Kidney epithelial cell (primary cell): ENCODE measurements at regions not wholly inside any gene's neighbourhood (a gene's known extent, or its start where the extent isn't known, plus 50 kb on each side); places are given as distances from the start of the nearest gene placed in this dataset.

Source experiments
- DNase-seq: peaks from one replicate; pipeline ENCODE4 v3.0.0-alpha.2; 2010; ENCODE audit warnings: low read depth
- H3K27me3 ChIP-seq: 2 replicates; pipeline ENCODE4 v1.6.0; 2011; ENCODE audit warnings: low read length; ENCODE audit not compliant: control insufficient read depth, insufficient read depth
- H3K36me3 ChIP-seq: 2 replicates; pipeline ENCODE4 v1.5.1; 2011; ENCODE audit warnings: low read length; ENCODE audit not compliant: control insufficient read depth, insufficient read depth
- H3K4me3 ChIP-seq: 2 replicates; pipeline ENCODE4 v1.5.1; 2011; ENCODE audit warnings: low read depth, mild to moderate bottlenecking, control low read depth, low read length
- CTCF ChIP-seq: IDR thresholded peaks from 2 replicates; pipeline ENCODE4 v1.5.1; 2011; ENCODE audit warnings: mild to moderate bottlenecking, moderate library complexity, low read length, control low read depth, inconsistent platforms; ENCODE audit not compliant: insufficient read depth, poor library complexity, severe bottlenecking

GRCh38 chr6:6906570-6907213 lies 201.1 kb upstream of the RREB1 start:
- Histone ChIP-seq H3K4me3 (no peak overlapping the region), H3K36me3 (no peaks in the 10 kb centered on the region), H3K27me3 (no peaks in the 10 kb centered on the region)
- DNase-seq = no peak
- TF ChIP-seq CTCF = no peak

DNA sequence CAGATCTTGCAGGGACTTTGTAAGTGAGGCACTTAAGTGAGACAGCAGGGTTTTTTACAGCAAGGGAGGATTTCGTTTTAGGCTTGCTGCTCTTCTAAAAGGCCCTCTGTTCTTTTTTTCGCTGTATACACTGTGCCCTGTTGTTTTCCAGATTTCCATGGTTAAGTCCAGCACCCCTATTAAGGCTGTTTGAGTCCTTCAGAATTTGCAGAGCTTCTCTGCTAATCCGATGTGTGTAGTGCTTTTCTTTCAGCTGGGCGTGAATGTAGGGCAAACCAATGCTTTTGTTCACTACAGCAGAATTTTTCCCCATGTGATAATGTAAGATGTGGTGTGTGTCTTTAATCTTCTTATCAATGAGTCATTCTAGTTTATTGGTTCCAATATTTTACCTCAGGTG lies 200.5 kb upstream of the RREB1 start:
- Histone ChIP-seq H3K36me3 (no peaks in the 10 kb centered on the region), H3K4me3 (no peak overlapping the region), H3K27me3 (no peaks in the 10 kb centered on the region)
- TF ChIP-seq CTCF = no peak
- no peak for DNase-seq

DNA sequence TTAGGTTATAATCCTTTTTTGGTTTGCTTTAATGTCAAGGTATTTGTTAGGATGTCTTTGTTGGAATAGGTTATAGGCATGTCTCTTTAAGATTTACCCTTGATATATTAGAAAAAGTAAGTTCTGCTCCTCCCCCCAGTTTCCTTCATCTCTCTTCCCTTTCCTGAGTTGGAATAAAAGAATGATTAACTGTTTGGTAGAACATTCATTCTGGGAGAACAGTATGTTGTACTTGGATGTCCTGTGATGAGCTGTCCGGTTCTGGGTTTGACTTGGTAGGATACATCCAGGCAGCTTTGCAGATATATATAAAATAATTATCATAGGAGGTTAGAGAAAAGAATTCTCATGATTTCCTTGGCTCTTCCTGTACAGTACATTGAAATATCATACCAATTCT lies 199.6 kb upstream of the RREB1 start:
- peak; percentile 26 for DNase-seq
- H3K4me3 ChIP-seq = no peak overlapping the region
- no peak for TF ChIP-seq CTCF
- H3K27me3 ChIP-seq = no peaks in the 10 kb centered on the region
- H3K36me3 ChIP-seq = no peaks in the 10 kb centered on the region

- no peak for TF ChIP-seq CTCF
These were observed 198.7 kb upstream of the RREB1 start for GRCh38 chr6:6909111-6909510.

DNA sequence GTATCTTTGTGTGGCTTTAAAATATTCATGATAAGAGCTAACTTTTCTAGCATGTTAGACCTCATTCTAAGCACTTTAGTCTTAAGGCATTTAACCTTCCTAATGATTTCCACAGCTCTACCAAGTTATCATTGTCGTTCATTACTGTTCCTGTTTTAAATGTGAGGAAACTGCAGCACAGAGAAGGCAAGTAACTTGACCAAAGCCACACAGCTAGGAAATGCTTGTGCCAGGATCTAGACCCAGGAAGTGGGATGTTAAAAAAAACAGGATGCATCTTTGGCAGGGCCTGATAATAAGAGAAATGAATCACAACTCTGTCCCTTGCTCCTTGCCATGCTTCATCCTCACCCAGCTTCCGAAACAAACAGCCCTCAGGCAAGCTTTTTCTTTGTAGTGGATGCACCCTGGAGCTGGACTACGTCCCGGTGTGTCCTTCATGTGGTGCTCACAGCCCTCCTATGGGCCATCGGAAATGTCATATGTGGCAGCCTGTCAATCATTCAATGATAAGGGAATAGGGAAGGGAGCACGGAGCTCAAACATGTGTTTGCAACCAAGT lies 196.9 kb upstream of the RREB1 start:
- DNase-seq = no peak
- Histone ChIP-seq H3K27me3 (no peaks in the 10 kb centered on the region), H3K4me3 (no peak overlapping the region), H3K36me3 (no peaks in the 10 kb centered on the region)
- TF ChIP-seq CTCF = no peak

More at GRCh38 chr6:6909111-6909510, 198.7 kb upstream of the RREB1 start:
- no peak overlapping the region for H3K4me3 ChIP-seq
- no peak for DNase-seq
- H3K36me3 ChIP-seq = no peaks in the 10 kb centered on the region
- H3K27me3 ChIP-seq = no peaks in the 10 kb centered on the region

GRCh38 chr6:6911391-6911790 lies 196.4 kb upstream of the RREB1 start:
- Histone ChIP-seq H3K4me3 (no peak overlapping the region), H3K36me3 (no peaks in the 10 kb centered on the region), H3K27me3 (no peaks in the 10 kb centered on the region)
- no peak for TF ChIP-seq CTCF
- no peak for DNase-seq
